ENCODE measurements at regions not wholly inside any gene's neighbourhood (a gene's known extent, or its start where the extent isn't known, plus 50 kb on each side); places are given as distances from the start of the nearest gene placed in this dataset.
A peak's percentile ranks its signal among the peaks of the same experiment; 100 is the strongest.

GRCh38 chr2:126748188-126748760 lies 92.3 kb downstream of the GYPC start:
- no peaks in the 10 kb centered on the region for H3K9me3 ChIP-seq (replicated peaks; ENCODE audit: control insufficient read depth, low read depth, low read length)
- no peak for DNase-seq
- no peak overlapping the region for H3K27ac ChIP-seq (ENCODE audit: low read length)
- H3K4me1 ChIP-seq (ENCODE audit: control insufficient read depth, insufficient read depth, low read length): no peaks in the 10 kb centered on the region
- no peaks in the 10 kb centered on the region for H3K36me3 ChIP-seq (ENCODE audit: control insufficient read depth, insufficient read depth, low read length)
- WGBS (ENCODE audit: insufficient coverage): 97% methylated on average over 2 of the region's 4 CpGs
- no peak overlapping the region for H3K4me3 ChIP-seq (ENCODE audit: low read length)
- H3K27me3 ChIP-seq (ENCODE audit: control insufficient read depth, insufficient read depth, low read length): no peaks in the 10 kb centered on the region

DNA sequence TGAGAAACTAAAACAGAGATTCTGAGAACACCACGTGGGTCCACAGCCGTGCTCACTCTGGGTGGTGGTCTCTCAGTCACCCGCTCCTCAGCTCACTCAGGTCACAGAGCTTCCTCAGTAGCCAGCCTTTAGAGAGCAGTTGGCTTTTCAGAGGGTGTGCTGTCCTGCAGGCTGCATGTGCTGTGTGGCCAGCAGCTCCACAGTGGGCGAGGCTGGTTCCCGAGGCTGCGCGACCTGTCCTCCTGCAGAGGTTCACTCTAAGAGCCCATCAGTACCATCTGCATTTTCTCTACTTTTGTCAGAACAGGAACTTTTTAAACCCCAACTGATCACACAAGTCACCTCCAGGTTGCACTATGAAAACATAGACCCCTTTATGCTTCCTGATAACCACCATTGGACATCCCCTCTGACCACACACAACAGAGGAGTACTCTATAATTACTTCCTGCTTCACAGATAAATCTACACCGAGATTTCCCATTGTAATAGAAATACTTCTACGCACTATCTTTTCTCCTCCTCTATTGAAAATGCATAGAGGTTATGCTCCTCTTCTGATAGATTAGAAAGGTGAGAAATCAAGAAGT lies 93.1 kb downstream of the GYPC start:
- DNase-seq: no peak
- Histone ChIP-seq H3K27me3 (ENCODE audit: control insufficient read depth, insufficient read depth, low read length) (no peaks in the 10 kb centered on the region), H3K4me3 (ENCODE audit: low read length) (no peak overlapping the region), H3K9me3 (replicated peaks; ENCODE audit: control insufficient read depth, low read depth, low read length) (no peaks in the 10 kb centered on the region), H3K4me1 (ENCODE audit: control insufficient read depth, insufficient read depth, low read length) (no peaks in the 10 kb centered on the region), H3K27ac (ENCODE audit: low read length) (no peak overlapping the region), H3K36me3 (ENCODE audit: control insufficient read depth, insufficient read depth, low read length) (no peaks in the 10 kb centered on the region)
- WGBS (ENCODE audit: insufficient coverage): 93% methylated on average over 7 of the region's 9 CpGs

DNA sequence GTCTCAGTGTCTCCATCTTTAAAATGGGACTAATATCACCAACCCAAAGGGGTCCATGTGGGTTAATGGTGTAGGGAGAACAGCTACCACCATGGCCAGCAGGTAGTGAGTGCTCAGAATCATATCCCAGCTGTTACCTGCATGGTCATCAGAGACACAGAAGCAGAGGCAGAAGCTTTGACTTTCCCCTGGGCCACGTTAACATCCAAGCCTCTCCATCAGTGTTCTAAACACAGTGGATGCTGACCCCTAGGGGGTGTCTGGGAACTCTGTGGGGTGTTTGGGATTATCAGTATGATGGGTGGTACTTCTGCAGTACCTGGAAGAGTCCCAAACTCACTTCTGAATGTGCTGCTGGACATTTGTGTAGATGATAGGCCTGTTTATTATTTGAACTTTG lies 93.6 kb downstream of the GYPC start:
- Histone ChIP-seq H3K4me1 (ENCODE audit: control insufficient read depth, insufficient read depth, low read length) (no peaks in the 10 kb centered on the region), H3K9me3 (replicated peaks; ENCODE audit: control insufficient read depth, low read depth, low read length) (no peaks in the 10 kb centered on the region), H3K27ac (ENCODE audit: low read length) (no peak overlapping the region), H3K36me3 (ENCODE audit: control insufficient read depth, insufficient read depth, low read length) (no peaks in the 10 kb centered on the region), H3K4me3 (ENCODE audit: low read length) (no peak overlapping the region), H3K27me3 (ENCODE audit: control insufficient read depth, insufficient read depth, low read length) (no peaks in the 10 kb centered on the region)
- DNase-seq: no peak
- no CpG with 5 or more reads among the region's 1 CpG for WGBS (ENCODE audit: insufficient coverage)

GRCh38 chr2:126750506-126750905 lies 94.5 kb downstream of the GYPC start:
- no peak for DNase-seq
- no peak overlapping the region for H3K4me3 ChIP-seq (ENCODE audit: low read length)
- H3K4me1 ChIP-seq (ENCODE audit: control insufficient read depth, insufficient read depth, low read length): no peaks in the 10 kb centered on the region
- no peaks in the 10 kb centered on the region for H3K9me3 ChIP-seq (replicated peaks; ENCODE audit: control insufficient read depth, low read depth, low read length)
- no peaks in the 10 kb centered on the region for H3K36me3 ChIP-seq (ENCODE audit: control insufficient read depth, insufficient read depth, low read length)
- 100% methylated on average over 1 of the region's 4 CpGs for WGBS (ENCODE audit: insufficient coverage)
- no peak overlapping the region for H3K27ac ChIP-seq (ENCODE audit: low read length)
- no peaks in the 10 kb centered on the region for H3K27me3 ChIP-seq (ENCODE audit: control insufficient read depth, insufficient read depth, low read length)

- Histone ChIP-seq H3K36me3 (ENCODE audit: control insufficient read depth, insufficient read depth, low read length) (no peaks in the 10 kb centered on the region), H3K4me3 (ENCODE audit: low read length) (no peak overlapping the region), H3K27me3 (ENCODE audit: control insufficient read depth, insufficient read depth, low read length) (no peaks in the 10 kb centered on the region), H3K27ac (ENCODE audit: low read length) (no peak overlapping the region), H3K4me1 (ENCODE audit: control insufficient read depth, insufficient read depth, low read length) (no peaks in the 10 kb centered on the region), H3K9me3 (replicated peaks; ENCODE audit: control insufficient read depth, low read depth, low read length) (peaks cover 2% of the 10 kb centered on the region)
- no peak for DNase-seq
- WGBS (ENCODE audit: insufficient coverage): no CpG with 5 or more reads among the region's 4 CpGs
Measured at GRCh38 chr2:126751477-126751876, 95.5 kb downstream of the GYPC start.

DNA sequence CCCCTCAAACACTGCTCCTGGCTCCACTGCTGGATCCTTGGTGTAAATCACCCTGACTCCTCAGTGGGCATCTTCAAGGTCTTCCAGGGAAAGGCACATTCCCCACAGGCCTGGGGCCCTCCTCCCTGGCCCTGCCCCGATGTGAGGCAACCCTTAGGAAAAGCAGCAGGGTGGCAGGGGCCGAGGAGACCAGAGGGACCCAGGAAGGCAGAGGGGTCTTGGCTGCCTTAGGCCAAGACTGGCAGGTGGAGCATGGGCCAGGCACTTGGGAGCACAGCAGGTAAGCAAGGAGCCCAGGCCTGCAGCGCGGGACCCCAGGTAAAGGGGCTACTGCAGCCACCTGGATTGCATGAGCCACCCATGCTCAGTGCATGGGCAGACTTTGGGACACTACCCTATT lies 96.9 kb downstream of the GYPC start:
- no peak overlapping the region for H3K4me3 ChIP-seq (ENCODE audit: low read length)
- H3K27me3 ChIP-seq (ENCODE audit: control insufficient read depth, insufficient read depth, low read length): no peaks in the 10 kb centered on the region
- peaks cover 2% of the 10 kb centered on the region for H3K9me3 ChIP-seq (replicated peaks; ENCODE audit: control insufficient read depth, low read depth, low read length)
- 94% methylated on average over 4 of the region's 4 CpGs for WGBS (ENCODE audit: insufficient coverage)
- H3K27ac ChIP-seq (ENCODE audit: low read length): no peak overlapping the region
- H3K36me3 ChIP-seq (ENCODE audit: control insufficient read depth, insufficient read depth, low read length): no peaks in the 10 kb centered on the region
- H3K4me1 ChIP-seq (ENCODE audit: control insufficient read depth, insufficient read depth, low read length): no peaks in the 10 kb centered on the region
- no peak for DNase-seq

DNA sequence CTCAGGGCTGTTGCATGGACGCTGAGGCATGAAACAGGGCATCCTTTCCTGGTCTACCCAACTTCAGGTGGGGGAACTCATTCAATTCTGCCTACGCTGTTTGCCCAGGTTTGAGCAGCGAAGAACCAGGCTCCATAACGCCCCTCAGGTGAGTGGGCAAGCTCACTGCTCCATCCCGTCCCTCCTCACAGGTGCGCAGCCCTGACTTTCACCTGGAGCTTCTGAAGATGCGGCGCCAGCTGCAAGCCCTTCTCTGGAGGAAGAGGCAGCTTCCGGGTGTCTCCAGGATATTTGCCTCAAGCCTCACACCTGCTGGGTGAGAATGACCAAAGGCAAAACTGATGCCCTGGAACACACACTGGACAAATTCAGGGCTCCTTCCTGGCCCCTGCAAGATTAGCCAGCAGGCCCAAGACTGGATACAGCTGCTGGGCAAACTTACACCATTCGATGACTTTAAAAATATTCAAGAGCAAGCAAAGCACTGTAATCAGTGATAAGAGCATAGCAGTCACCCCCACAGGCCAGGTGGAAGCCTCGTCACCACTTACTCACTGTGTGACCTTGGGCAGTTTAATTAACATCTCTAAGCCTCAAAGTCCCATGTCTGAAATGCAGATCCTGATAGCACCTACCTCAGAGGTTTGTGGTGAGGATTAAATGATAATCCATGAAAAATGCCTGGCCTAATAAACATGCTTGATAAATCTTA lies 97.7 kb downstream of the GYPC start:
- H3K36me3 ChIP-seq (ENCODE audit: control insufficient read depth, insufficient read depth, low read length): no peaks in the 10 kb centered on the region
- WGBS (ENCODE audit: insufficient coverage): 94% methylated on average over 10 of the region's 11 CpGs
- no peaks in the 10 kb centered on the region for H3K27me3 ChIP-seq (ENCODE audit: control insufficient read depth, insufficient read depth, low read length)
- no peaks in the 10 kb centered on the region for H3K4me1 ChIP-seq (ENCODE audit: control insufficient read depth, insufficient read depth, low read length)
- no peak for DNase-seq
- H3K4me3 ChIP-seq (ENCODE audit: low read length): no peak overlapping the region
- H3K27ac ChIP-seq (ENCODE audit: low read length): no peak overlapping the region
- peaks cover 2% of the 10 kb centered on the region for H3K9me3 ChIP-seq (replicated peaks; ENCODE audit: control insufficient read depth, low read depth, low read length)

- H3K4me3 ChIP-seq (ENCODE audit: low read length): no peak overlapping the region
- no peak overlapping the region for H3K27ac ChIP-seq (ENCODE audit: low read length)
- no peaks in the 10 kb centered on the region for H3K36me3 ChIP-seq (ENCODE audit: control insufficient read depth, insufficient read depth, low read length)
- no peaks in the 10 kb centered on the region for H3K27me3 ChIP-seq (ENCODE audit: control insufficient read depth, insufficient read depth, low read length)
- H3K4me1 ChIP-seq (ENCODE audit: control insufficient read depth, insufficient read depth, low read length): no peaks in the 10 kb centered on the region
- 93% methylated on average over 5 of the region's 5 CpGs for WGBS (ENCODE audit: insufficient coverage)
- H3K9me3 ChIP-seq (replicated peaks; ENCODE audit: control insufficient read depth, low read depth, low read length): peaks cover 2% of the 10 kb centered on the region
- no peak for DNase-seq
Measured at GRCh38 chr2:126754240-126755004, 98.5 kb downstream of the GYPC start.

DNA sequence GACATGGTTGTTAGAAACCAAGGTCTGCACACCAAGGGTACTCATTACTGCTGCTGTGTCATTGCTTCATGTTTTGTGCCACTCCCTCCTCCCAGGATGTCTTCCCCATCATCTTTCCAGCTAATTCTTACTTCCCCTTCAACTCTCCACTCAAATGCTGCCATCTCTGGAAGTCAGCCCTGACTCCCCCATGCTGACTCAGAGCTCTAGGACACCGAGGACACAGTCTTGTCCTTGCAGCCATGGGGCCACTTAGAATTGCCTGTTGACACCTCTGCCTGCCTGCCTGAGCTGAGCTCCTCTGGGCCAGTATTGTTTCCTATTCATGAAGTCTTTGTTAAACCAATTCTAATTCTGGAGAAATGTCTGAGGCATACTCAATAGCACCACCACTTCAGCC lies 100.2 kb downstream of the GYPC start:
- H3K4me1 ChIP-seq (ENCODE audit: control insufficient read depth, insufficient read depth, low read length): peaks cover 3% of the 10 kb centered on the region
- DNase-seq: no peak
- no peaks in the 10 kb centered on the region for H3K36me3 ChIP-seq (ENCODE audit: control insufficient read depth, insufficient read depth, low read length)
- H3K4me3 ChIP-seq (ENCODE audit: low read length): no peak overlapping the region
- peaks cover 2% of the 10 kb centered on the region for H3K9me3 ChIP-seq (replicated peaks; ENCODE audit: control insufficient read depth, low read depth, low read length)
- no peak overlapping the region for H3K27ac ChIP-seq (ENCODE audit: low read length)
- H3K27me3 ChIP-seq (ENCODE audit: control insufficient read depth, insufficient read depth, low read length): no peaks in the 10 kb centered on the region
- WGBS (ENCODE audit: insufficient coverage): no CpG with 5 or more reads among the region's 1 CpG

GRCh38 chr2:126761256-126761980 lies 105.5 kb downstream of the GYPC start:
- DNase-seq: peak; percentile 58
- Histone ChIP-seq H3K36me3 (ENCODE audit: control insufficient read depth, insufficient read depth, low read length) (no peaks in the 10 kb centered on the region), H3K27me3 (ENCODE audit: control insufficient read depth, insufficient read depth, low read length) (no peaks in the 10 kb centered on the region), H3K4me3 (ENCODE audit: low read length) (no peak overlapping the region), H3K4me1 (ENCODE audit: control insufficient read depth, insufficient read depth, low read length) (peaks cover 14% of the 10 kb centered on the region), H3K9me3 (replicated peaks; ENCODE audit: control insufficient read depth, low read depth, low read length) (no peaks in the 10 kb centered on the region), H3K27ac (ENCODE audit: low read length) (peak overlapping the region; percentile 37)
- WGBS (ENCODE audit: insufficient coverage): 81% methylated on average over 2 of the region's 6 CpGs
